DMS53 treated with DMSO at 0.1 percent for 48 hours (cell line): ENCODE measurements at regions not wholly inside any gene's neighbourhood (a gene's known extent, or its start where the extent isn't known, plus 50 kb on each side); places are given as distances from the start of the nearest gene placed in this dataset.

Experiments
- DNase-seq: peaks from one replicate; lab custom pipeline; 2025; ENCODE audit not compliant: unreplicated experiment; lab: John Stamatoyannopoulos, UW

DNA sequence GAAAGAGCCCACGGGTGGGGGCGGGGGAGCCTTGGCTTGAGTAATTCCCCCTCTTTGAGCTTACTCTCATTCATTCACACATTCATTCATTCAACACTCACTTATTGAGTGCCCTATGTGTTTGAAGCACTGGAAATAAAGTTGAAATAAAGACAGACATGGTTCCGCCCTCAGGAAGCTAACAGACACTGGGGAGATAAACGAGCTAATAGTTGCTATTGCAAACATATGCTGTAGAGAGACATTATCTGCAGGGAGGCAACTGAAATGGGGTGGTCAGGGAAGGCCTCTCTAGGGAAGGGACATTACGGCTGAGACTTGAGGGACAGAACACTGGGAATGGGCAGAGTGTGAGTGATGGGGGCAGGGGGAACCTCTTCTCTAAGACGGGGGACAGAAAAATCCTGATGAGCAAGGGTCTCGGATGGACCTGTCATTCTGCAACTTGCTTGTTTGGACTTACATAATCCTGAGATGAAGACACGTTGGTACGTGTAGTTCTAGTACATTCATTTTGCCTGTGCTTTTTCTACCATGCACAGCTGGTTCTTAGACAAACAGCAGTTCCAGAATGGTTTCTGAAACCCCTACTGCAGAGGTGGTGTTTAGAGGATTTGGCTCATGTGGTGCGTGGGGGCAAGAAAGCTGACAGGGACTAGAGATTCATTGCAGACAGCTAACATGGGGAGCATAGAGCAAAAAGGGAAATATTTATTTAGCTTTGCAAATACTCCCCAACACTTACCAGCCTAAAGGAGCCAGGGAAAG, 71.1 kb upstream of the BLCAP start:
- no peak for DNase-seq

DNA sequence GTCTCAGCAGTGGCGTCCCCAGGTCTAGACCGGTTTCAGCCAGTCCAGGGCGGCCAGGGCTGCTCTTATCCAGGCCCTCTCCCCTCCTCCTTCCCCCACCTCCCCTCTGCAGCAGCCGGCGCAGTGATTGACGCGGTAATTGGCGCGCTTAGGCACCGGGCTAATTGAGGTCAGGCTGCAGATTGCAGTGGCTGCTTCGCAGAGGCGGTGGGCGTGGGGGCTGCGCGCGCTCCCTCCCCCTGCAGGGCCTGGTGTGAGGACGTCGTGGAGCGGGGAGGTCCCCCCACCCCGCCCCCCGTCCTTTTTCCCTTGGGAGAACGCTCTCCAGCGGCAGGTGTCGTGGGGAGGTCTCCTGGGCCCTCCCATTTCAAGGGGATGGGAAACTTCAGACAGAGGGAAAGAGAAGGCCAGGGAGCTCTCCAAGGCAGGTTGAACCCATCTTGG, 70.4 kb upstream of the BLCAP start:
- DNase-seq: no peak

DNA sequence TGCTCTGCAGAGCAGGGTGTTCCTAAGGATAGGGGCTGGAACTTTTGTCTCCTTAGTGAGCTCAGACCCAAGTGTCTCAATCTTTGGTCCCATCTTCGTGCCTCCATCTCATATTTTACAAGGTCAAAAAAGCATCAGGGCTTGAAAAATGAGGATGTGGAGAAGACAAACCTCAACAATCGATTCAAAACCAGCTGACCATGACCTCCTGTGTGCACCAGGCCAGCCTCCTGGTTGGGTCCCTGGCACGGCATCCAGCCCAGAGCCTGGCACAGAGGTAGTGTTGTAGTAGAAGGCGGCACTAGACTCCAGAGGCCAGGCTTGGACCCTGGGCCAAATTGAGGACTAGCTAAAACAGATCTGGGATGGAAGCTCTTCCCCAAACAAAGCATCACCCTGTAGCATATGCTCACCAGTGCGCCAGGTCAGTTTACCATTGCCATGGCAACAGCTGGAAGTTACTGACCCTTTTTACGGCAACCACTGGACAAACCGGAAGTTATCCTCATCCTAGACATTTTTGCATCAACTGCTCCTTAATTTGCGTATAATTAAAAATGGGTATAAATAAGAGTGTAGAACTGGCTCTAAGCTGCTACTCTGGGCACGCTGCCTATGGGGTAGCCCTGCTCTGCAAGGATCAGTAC, 69.3 kb upstream of the BLCAP start:
- DNase-seq: no peak

DNA sequence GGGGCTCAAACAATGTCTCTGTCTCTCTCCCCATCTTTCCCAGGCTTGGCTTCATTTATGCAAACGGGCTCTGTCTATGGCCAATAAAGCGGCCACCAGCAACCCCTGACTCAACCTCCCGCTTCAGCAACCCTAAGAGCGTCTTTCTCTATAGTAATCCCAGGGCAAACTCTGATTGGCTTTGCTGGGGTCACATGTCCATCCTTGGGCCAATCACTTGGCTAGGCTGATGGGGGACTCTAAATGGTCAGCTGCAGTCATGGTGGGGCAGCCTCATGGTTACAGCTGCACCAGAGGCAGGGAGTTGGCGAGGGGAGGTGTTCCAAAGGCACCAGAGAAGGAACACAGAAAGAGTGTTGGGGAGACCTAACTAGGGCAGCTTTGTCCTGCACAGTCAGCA, 68.5 kb upstream of the BLCAP start:
- DNase-seq: no peak

DNA sequence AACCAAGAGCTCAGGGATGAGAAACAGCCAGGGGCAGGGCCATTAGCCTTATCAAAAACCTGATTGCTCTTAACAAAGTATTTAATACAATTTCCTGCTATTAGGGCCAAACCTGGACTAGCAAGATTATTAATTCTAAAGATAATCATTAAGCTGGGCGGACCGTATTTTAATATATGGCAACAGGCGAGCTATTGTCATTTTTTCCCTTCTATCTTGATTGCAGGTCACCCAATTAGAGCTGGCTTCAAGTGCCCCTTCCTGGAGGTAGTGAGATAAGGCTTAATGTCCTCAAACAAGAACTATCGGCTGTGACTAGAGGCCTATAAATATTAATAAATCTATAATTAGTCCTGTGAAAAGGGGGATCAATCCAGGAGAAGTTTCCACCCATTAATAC, 66.0 kb upstream of the BLCAP start:
- DNase-seq: no peak

DNA sequence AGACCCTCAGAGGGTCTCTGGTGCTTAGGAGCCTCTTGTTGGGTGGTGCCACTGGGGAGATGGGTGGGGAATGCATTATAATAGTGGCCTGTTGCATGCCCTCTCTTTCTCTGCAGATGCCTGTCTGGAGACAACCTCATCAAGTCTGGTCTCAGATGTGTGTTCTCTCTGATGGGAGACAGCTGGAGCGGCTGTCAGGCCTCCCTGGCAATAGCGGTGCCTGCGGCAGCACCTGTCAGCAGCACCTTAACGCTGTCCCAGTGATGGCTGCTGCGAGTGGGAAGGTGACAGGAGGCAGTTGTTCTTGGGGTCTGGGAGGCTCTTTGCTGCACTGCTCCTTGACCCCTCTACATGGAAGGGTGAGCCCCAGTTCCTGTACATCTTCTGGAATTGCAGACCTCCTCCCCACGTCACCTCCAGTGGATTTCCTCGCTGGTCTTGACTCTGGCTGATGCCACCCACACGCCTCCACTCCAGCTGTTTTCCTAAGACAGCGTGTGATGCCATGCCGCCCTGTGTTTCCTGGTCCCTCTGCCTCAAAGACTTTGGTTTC, 63.3 kb upstream of the BLCAP start:
- DNase-seq: no peak

DNA sequence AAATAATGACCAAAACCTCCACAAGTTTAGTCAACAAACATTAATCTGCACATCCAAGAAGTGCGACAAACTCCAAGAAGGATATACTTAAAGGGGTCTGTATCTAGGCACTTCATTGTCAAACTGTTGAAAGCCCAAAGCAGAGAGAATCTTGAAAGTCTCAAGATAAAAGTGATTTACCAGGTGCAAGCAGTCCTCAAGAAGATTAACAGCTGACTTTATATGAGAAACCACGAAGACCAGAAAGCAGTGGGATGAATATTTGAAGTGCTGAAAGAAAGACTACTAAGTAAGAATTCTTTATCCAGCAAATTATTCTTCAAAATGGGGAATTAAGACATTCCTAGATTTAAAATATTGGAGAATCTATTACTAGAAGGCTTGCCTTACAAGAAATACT, 58.4 kb upstream of the BLCAP start:
- no peak for DNase-seq

DNA sequence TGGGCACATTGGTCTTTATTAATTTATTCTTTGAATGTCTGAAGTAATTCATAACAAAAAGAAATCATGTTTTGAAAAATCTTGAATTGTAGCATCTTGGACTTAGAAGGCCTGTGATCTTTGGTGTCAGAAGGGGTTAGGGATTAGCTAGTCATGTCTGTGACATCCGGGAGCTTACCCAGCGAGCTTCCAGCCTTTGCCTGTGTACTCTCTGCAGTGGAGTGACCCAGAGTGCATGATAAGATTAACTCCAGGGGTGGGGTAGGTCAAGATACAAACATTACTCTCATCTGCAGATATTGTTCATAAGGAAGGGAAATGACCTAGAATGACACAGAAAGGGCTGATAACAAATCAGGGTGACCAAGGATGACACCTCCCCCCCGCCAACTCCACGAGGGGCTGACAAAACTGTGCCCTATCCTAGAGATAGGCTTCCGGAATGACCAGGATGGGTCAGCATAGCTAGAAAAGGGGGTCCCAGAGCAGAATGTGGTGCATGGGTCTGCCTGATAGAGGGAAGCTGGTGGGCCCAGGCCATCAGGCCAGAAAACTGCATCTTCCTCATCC, 56.6 kb upstream of the BLCAP start:
- no peak for DNase-seq

DNA sequence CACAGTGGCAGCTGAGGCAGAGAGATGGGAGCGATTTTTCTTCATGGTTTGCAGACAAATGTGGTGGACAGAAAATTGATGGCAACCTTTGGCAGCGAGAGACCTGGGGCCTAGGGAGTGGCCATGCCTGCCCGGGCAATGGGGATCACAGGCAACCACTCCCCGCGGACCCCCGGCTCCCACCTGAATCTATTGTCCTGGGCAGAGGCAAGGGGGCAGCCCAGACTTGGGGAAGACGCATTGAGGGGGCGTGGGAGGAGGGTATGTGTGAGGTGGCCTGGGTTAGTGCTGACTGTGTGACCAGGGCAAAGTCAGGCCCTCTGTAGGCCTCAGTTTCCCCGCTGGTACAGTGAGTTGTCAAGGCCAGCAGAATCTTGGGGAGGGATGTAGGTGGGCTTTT, 53.6 kb upstream of the BLCAP start:
- DNase-seq: no peak

DNA sequence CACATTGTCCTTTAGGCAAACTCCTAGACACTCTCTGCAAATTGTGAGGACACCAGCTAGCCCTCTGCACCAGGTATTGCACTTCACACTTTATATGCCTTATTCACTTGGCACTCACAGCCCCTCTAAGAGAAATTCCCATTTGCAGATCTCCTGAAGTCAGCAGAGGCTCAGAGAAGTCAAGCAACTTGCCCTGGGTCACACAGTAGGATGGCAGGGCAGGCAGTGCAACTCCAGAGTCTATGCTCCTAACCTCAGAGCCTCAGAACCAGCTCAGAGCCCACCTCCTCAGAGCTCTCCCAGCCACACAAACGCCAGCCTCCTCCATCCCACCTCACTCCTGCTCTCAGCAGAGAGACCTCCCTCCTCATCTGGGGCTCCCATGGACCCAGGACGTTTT, 52.4 kb upstream of the BLCAP start:
- DNase-seq: no peak

DNA sequence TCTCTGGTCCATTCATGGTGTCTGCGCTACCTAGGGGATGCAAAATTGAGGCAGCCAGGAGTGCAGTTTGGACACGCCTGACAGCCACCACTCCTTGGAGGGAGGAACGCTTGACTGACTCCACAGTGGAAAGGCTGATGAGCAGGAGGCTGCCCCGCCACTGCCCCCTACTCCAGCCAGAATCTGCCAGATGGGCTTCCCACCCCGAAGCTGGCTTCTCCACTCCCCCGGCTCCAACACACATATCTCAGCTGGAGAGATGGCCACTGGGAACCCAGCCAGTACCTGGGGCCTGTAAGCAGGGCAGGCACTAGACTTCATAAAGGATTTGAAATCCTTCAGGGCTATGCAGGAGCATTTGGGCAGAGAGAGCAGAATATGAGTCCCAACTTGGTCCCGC, 51.4 kb upstream of the BLCAP start:
- no peak for DNase-seq

DNA sequence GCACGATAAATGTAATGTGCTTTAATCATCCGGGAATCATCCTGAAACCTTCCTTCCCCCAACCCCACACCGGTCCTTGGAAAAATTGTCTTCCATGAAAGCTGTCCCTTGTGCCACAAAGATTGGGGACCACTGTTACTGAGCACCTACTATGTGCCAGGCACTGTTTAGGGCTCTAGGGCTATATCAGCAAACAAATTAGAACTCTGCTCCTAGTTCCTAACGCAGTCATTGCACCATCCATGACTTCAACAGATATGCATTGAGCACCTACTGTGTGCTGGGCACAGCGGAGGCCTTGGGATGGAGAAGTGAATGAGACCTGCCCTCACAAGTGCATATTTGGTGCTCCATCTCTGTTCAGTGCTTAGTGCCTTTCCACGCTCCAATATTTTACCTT, 50.3 kb upstream of the BLCAP start:
- no peak for DNase-seq
